H1 (cell line): ENCODE measurements at regions not wholly inside any gene's neighbourhood (a gene's known extent, or its start where the extent isn't known, plus 50 kb on each side); places are given as distances from the start of the nearest gene placed in this dataset.

Experiments
- CTCF ChIA-PET: fragments of 300-600 bp; sonication (Branson Sonifier 250); formaldehyde crosslinking; loops from one replicate; lab custom pipeline; 2021; ENCODE audit not compliant: partially characterized antibody; lab: Charles Lee
- POLR2A ChIA-PET: fragments of 300-600 bp; sonication (Branson Sonifier 250); formaldehyde crosslinking; loops from one replicate; lab custom pipeline; 2021; ENCODE audit warnings: inconsistent platforms; ENCODE audit not compliant: partially characterized antibody; lab: Charles Lee
- DNase-seq, 2 experiments: peaks; one replicate each; pipeline versions ENCODE4 v3.0.0 to v3.0.0-alpha.2; 2010 to 2022; ENCODE audit warnings: low spot score in 2 of 2, low read depth in 1 of 2, mixed read lengths in 1 of 2
- FAIRE-seq: peaks from 2 replicates; lab custom pipeline; 2011; peaks lifted over from hg19 to GRCh38; lab: Jason Lieb, UNC
- H2AFZ ChIP-seq: 2 replicates; pipeline ENCODE4 v1.8.1; 2012; ENCODE audit warnings: low read length, inconsistent platforms
- H2AK5ac ChIP-seq: 2 replicates; pipeline ENCODE4 v1.6.1; 2013; ENCODE audit warnings: low read depth, low read length
- H2BK120ac ChIP-seq: replicated peaks from 2 replicates; pipeline ENCODE3; 2013; ENCODE audit warnings: low read depth, low read length, inconsistent platforms
- H2BK12ac ChIP-seq: 2 replicates; pipeline ENCODE4 v1.6.1; 2013; ENCODE audit warnings: low read depth, low read length
- H2BK15ac ChIP-seq: 2 replicates; pipeline ENCODE4 v1.6.1; 2013; ENCODE audit warnings: low read length
- H2BK20ac ChIP-seq: 2 replicates; pipeline ENCODE4 v1.6.1; 2013; ENCODE audit warnings: low read length
- H2BK5ac ChIP-seq: 2 replicates; pipeline ENCODE4 v1.6.1; 2013; ENCODE audit warnings: low read depth, low read length
- H3K14ac ChIP-seq: 2 replicates; pipeline ENCODE4 v1.6.1; 2013; ENCODE audit warnings: inconsistent platforms; ENCODE audit not compliant: insufficient read length
- H3K18ac ChIP-seq: 2 replicates; pipeline ENCODE4 v1.6.1; 2013; ENCODE audit warnings: low read length; ENCODE audit errors: extremely low read depth
- H3K23ac ChIP-seq: 2 replicates; pipeline ENCODE4 v1.6.1; 2013; ENCODE audit warnings: inconsistent platforms; ENCODE audit not compliant: insufficient read length
- H3K23me2 ChIP-seq: 2 replicates; pipeline ENCODE4 v1.6.1; 2013; ENCODE audit warnings: low read depth, low read length
- H3K27ac ChIP-seq: 2 replicates; pipeline ENCODE4 v1.6.1; 2011; ENCODE audit warnings: low read depth, low read length, inconsistent platforms
- H3K27me3 ChIP-seq, 4 experiments: replicated peaks in 1 of 4; 1 replicate in 1 of 4; 2 replicates in 3 of 4; pipeline versions ENCODE4 v1.6.1 to v1.8.1; 2011 to 2013; ENCODE audit warnings: low read length in 3 of 4, mild to moderate bottlenecking in 3 of 4, inconsistent platforms in 2 of 4, mixed read lengths in 2 of 4, moderate library complexity in 1 of 4; ENCODE audit not compliant: control insufficient read depth in 3 of 4, insufficient read depth in 3 of 4; ENCODE audit errors: extremely low read depth in 1 of 4
- H3K36me3 ChIP-seq, 4 experiments: 2 replicates each; pipeline versions ENCODE4 v1.6.1 to v1.8.1; 2011 to 2013; ENCODE audit warnings: mild to moderate bottlenecking in 4 of 4, low read length in 3 of 4, moderate library complexity in 2 of 4, control low read depth in 1 of 4, inconsistent platforms in 1 of 4; ENCODE audit not compliant: insufficient read depth in 4 of 4, control insufficient read depth in 2 of 4
- H3K4ac ChIP-seq: replicated peaks from 2 replicates; pipeline ENCODE3; 2013; ENCODE audit warnings: low read length, low read depth, mixed read lengths, inconsistent platforms; ENCODE audit not compliant: insufficient read length
- H3K4me1 ChIP-seq, 4 experiments: replicated peaks in 1 of 4; 1 replicate in 1 of 4; 2 replicates in 3 of 4; pipeline versions ENCODE4 v1.6.1 to v1.8.1; 2011 to 2013; ENCODE audit warnings: low read length in 3 of 4, inconsistent platforms in 2 of 4, mixed read lengths in 1 of 4; ENCODE audit not compliant: insufficient read depth in 4 of 4, control insufficient read depth in 3 of 4
- H3K4me2 ChIP-seq, 2 experiments: 2 replicates each; pipeline versions ENCODE4 v1.6.1 to v1.8.1; 2011 to 2013; ENCODE audit warnings: low read depth in 2 of 2, low read length in 2 of 2, control low read depth in 1 of 2, inconsistent platforms in 1 of 2, mild to moderate bottlenecking in 1 of 2; ENCODE audit not compliant: insufficient read depth in 1 of 2
- H3K4me3 ChIP-seq, 4 experiments: fragments of 200-600, 300-600 bp in 1 of 4; sonication (generic), shearing (Covaris generic), sonication (Bioruptor Twin) in 1 of 4; 2 replicates each; pipeline versions ENCODE4 v1.5.1 to v1.8.1; 2011 to 2016; ENCODE audit warnings: low read length in 4 of 4, low read depth in 3 of 4, control low read depth in 2 of 4, inconsistent platforms in 2 of 4, mild to moderate bottlenecking in 2 of 4, mixed read lengths in 1 of 4, moderate library complexity in 1 of 4; ENCODE audit not compliant: insufficient read depth in 2 of 4; ENCODE audit errors: extremely low read depth in 1 of 4
- H3K56ac ChIP-seq: replicated peaks from 2 replicates; pipeline ENCODE3; 2013; ENCODE audit warnings: low read depth, mild to moderate bottlenecking, mixed read lengths, low read length, inconsistent platforms; ENCODE audit not compliant: insufficient read length
- H3K79me1 ChIP-seq: 2 replicates; pipeline ENCODE4 v1.6.1; 2013; ENCODE audit warnings: low read depth, low read length, control low read depth
- H3K79me2 ChIP-seq, 2 experiments: 2 replicates each; pipeline versions ENCODE4 v1.6.1 to v1.8.1; 2012 to 2013; ENCODE audit warnings: low read length in 2 of 2, mild to moderate bottlenecking in 2 of 2, inconsistent platforms in 1 of 2; ENCODE audit not compliant: insufficient read depth in 2 of 2, control insufficient read depth in 1 of 2
- H3K9ac ChIP-seq, 4 experiments: replicated peaks in 1 of 4; 1 replicate in 1 of 4; 2 replicates in 3 of 4; pipeline versions ENCODE4 v1.6.1 to v1.8.1; 2011 to 2013; ENCODE audit warnings: low read depth in 3 of 4, low read length in 3 of 4, control low read depth in 2 of 4, mild to moderate bottlenecking in 2 of 4, moderate library complexity in 2 of 4, inconsistent platforms in 1 of 4; ENCODE audit errors: extremely low read depth in 1 of 4
- H3K9me3 ChIP-seq, 2 experiments: 2 replicates each; pipeline versions ENCODE4 v1.6.1 to v1.8.1; 2012 to 2013; ENCODE audit warnings: mild to moderate bottlenecking in 2 of 2, moderate library complexity in 2 of 2, control low read depth in 1 of 2, inconsistent platforms in 1 of 2, low read depth in 1 of 2, low read length in 1 of 2, mixed read lengths in 1 of 2; ENCODE audit not compliant: insufficient read depth in 2 of 2
- H4K20me1 ChIP-seq, 2 experiments: replicated peaks in 1 of 2; 2 replicates each; pipeline versions ENCODE3 to v1.8.1; 2011 to 2013; ENCODE audit warnings: inconsistent platforms in 2 of 2, low read length in 2 of 2, mild to moderate bottlenecking in 1 of 2; ENCODE audit not compliant: insufficient read depth in 2 of 2, control insufficient read depth in 1 of 2
- H4K5ac ChIP-seq: 2 replicates; pipeline ENCODE4 v1.6.1; 2013; ENCODE audit warnings: low read length, low read depth, mixed read lengths, inconsistent platforms; ENCODE audit not compliant: insufficient read length
- H4K8ac ChIP-seq: 2 replicates; pipeline ENCODE4 v1.8.0; 2013; ENCODE audit warnings: mild to moderate bottlenecking, moderate library complexity, low read length, inconsistent platforms; ENCODE audit not compliant: insufficient read depth; ENCODE audit errors: extremely low read depth
- H4K91ac ChIP-seq: replicated peaks from 2 replicates; pipeline ENCODE3; 2013; ENCODE audit warnings: low read length, mixed read lengths, inconsistent platforms; ENCODE audit not compliant: insufficient read length
- BACH1 ChIP-seq: IDR thresholded peaks from 2 replicates; pipeline ENCODE4 v1.6.1; 2012; ENCODE audit warnings: low read length, improper control_type of control experiment
- CBX8 ChIP-seq: fragments of 300-800, 300-1000 bp; sonication (generic); IDR thresholded peaks from 2 replicates; pipeline ENCODE4 v1.7.1; 2016; ENCODE audit warnings: low read depth, low read length, borderline replicate concordance
- KDM5A ChIP-seq: fragments of 200-600 bp; IDR thresholded peaks from 2 replicates; pipeline ENCODE4 v1.7.1; 2012; ENCODE audit warnings: mild to moderate bottlenecking, low read length, inconsistent platforms, mixed read lengths
- POLR2AphosphoS5 ChIP-seq: IDR thresholded peaks from 2 replicates; pipeline ENCODE4 v1.6.1; 2011; ENCODE audit warnings: low read depth, low read length
- POU5F1 ChIP-seq: IDR thresholded peaks from 2 replicates; pipeline ENCODE4 v1.6.1; 2011; ENCODE audit warnings: low read depth, mild to moderate bottlenecking, low read length, moderate library complexity
- RBBP5 ChIP-seq: IDR thresholded peaks from 2 replicates; pipeline ENCODE4 v1.7.1; 2012; ENCODE audit warnings: low read depth, mild to moderate bottlenecking, inconsistent platforms, low read length, moderate library complexity, borderline replicate concordance
- WGBS, 2 experiments: shearing (Covaris generic) in 1 of 2; methylation state at CpG; one replicate each; pipeline versions ENCODE4 v1.1.6 to v1.1.7; 2013 to 2015; ENCODE audit warnings: low lambda C conversion rate in 2 of 2, mixed read lengths in 2 of 2, inconsistent platforms in 1 of 2, low coverage in 1 of 2, missing lambda C conversion rate in 1 of 2; ENCODE audit not compliant: insufficient replicate concordance in 2 of 2, insufficient coverage in 1 of 2, insufficient read length in 1 of 2; ENCODE audit errors: extremely low coverage in 1 of 2, missing lambda C conversion rate in 1 of 2; 5-methylcytosine and 5-hydroxymethylcytosine counted together

DNA sequence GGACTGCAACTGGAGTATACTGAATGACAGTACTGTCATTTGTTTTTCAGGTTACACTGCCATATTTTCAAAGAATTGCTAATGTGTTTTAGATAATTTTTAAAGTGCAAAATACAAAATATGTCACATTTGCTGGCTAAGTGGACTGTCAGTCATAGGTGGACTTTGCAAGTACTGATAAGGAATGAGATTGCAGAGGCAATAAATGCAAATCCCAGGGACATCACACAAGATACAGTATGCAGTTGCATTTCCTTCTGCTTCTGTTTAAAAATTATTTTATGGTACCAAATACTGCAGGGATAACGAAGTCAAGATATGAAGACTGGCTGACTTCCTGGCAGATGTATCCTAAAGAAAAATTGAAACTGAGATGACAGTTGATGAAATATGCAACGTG lies 237.6 kb upstream of the MAGI2 start:
- Histone ChIP-seq H3K4ac (no peak overlapping the region), H3K23ac (no peak overlapping the region), H3K9me3 (no peaks in the 10 kb centered on the region), H3K23me2 (no peaks in the 10 kb centered on the region), H2AK5ac (no peak overlapping the region), H3K9ac (no peak overlapping the region), H2BK12ac (no peak overlapping the region), H2BK120ac (no peak overlapping the region), H3K14ac (no peak overlapping the region), H4K20me1 (no peaks in the 10 kb centered on the region), H3K4me2 (no peak overlapping the region), H3K27ac (no peak overlapping the region), H3K36me3 (no peaks in the 10 kb centered on the region), H3K4me1 (no peaks in the 10 kb centered on the region), H3K79me1 (no peaks in the 10 kb centered on the region), H3K79me2 (no peaks in the 10 kb centered on the region), H2AFZ (no peak overlapping the region), H2BK5ac (no peak overlapping the region)
- FAIRE-seq (no peak), DNase-seq (no peak)
- POLR2A ChIA-PET = no interaction called here
- TF ChIP-seq POLR2AphosphoS5 (no peak), POU5F1 (no peak), CBX8 (no peak), RBBP5 (no peak), KDM5A (no peak), BACH1 (no peak)
- TF ChIP-seq, all 59 proteins: peak for 0
- WGBS, 2 experiments = 90% methylated on average over 2 of the region's 2 CpGs; no CpG with 5 or more reads in 1 of the 2 experiments
- Histone ChIP-seq H4K8ac (no peak overlapping the region), H2BK20ac (no peak overlapping the region), H4K91ac (no peak overlapping the region), H3K27me3 (no peaks in the 10 kb centered on the region), H3K4me3 (no peak overlapping the region), H4K5ac (no peak overlapping the region), H2BK15ac (no peak overlapping the region), H3K18ac (no peak overlapping the region), H3K56ac (no peak overlapping the region)
- CTCF ChIA-PET = no interaction called here
